ENCODE measurements at regions not wholly inside any gene's neighbourhood (a gene's known extent, or its start where the extent isn't known, plus 50 kb on each side); places are given as distances from the start of the nearest gene placed in this dataset.

GRCh38 chr2:128399256-128399655, 80.6 kb upstream of the HS6ST1 start:
- TF ChIP-seq CTCF (IDR thresholded peaks at IDR 0.05; ENCODE audit: poor library complexity) (no peak), EZH2 (IDR thresholded peaks at IDR 0.05; ENCODE audit: borderline replicate concordance) (no peak)
